HCT116 (cell line): ENCODE measurements at regions not wholly inside any gene's neighbourhood (a gene's known extent, or its start where the extent isn't known, plus 50 kb on each side); places are given as distances from the start of the nearest gene placed in this dataset.

Source experiments
- ATAC-seq: fragments of 200-7000 bp; cut with Tn5 transposase; 2 replicates; pipeline ENCODE4 v1.9.1; 2020; ENCODE audit warnings: mild to moderate bottlenecking, moderate library complexity
- BruUV-seq: library from RNA; stranded (reverse); fragments of 400-500 nt; replicated peaks from 2 replicates; lab custom pipeline; 2021; lab: Mats Ljungman, UMichigan
- CTCF ChIA-PET: fragments of 300-600 bp; sonication (Branson Sonifier 250); formaldehyde crosslinking; loops from one replicate; lab custom pipeline; 2021; ENCODE audit warnings: antibody characterized with exemption; lab: Charles Lee
- POLR2A ChIA-PET: fragments of 300-600, 350-600 bp; sonication (Branson Sonifier 250); formaldehyde crosslinking; loops from one replicate; lab custom pipeline; 2021; ENCODE audit warnings: antibody characterized with exemption; lab: Charles Lee
- RAD21 ChIA-PET, 2 experiments: fragments of 300-600 bp; sonication (Branson Sonifier 250); formaldehyde crosslinking; loops; one replicate each; lab custom pipeline; 2023; ENCODE audit warnings: low total read pairs in 2 of 2; ENCODE audit not compliant: uncharacterized antibody in 2 of 2, unreplicated experiment in 2 of 2, low non-redundant PET in 1 of 2; lab: Charles Lee
- DNase-seq: peaks from one replicate; pipeline ENCODE4 v3.0.0-alpha.2; 2010; ENCODE audit warnings: low read depth, low spot score
- H2AFZ ChIP-seq: fragments of 200-600 bp; shearing (Covaris generic), sonication (generic); 2 replicates; pipeline ENCODE4 v1.6.1; 2017; ENCODE audit warnings: low read depth, mixed run types, mixed read lengths, antibody characterized with exemption, low read length; ENCODE audit not compliant: poor library complexity, severe bottlenecking
- H3K27ac ChIP-seq: 2 replicates; pipeline ENCODE4 v1.5.1; 2012; ENCODE audit warnings: low read depth, low read length
- H3K27me3 ChIP-seq: fragments of 200-600 bp; sonication (generic); 2 replicates; pipeline ENCODE4 v1.6.1; 2016; ENCODE audit warnings: mixed run types, low read length, mixed read lengths; ENCODE audit not compliant: insufficient read depth
- H3K36me3 ChIP-seq, 2 experiments: fragments of 200-500 bp in 1 of 2; fragments of 200-600 bp in 1 of 2; sonication (Bioruptor generic) in 1 of 2; sonication (generic) in 1 of 2; 2 replicates each; pipeline versions ENCODE4 v1.5.1 to v1.6.1; 2014 to 2016; ENCODE audit warnings: low read length in 2 of 2, inconsistent platforms in 1 of 2, mixed read lengths in 1 of 2, mixed run types in 1 of 2; ENCODE audit not compliant: insufficient read depth in 2 of 2, control insufficient read depth in 1 of 2
- H3K4me1 ChIP-seq, 2 experiments: fragments of 200-600 bp in 1 of 2; sonication (generic) in 1 of 2; 2 replicates each; pipeline versions ENCODE4 v1.5.1 to v1.6.1; 2012 to 2017; ENCODE audit warnings: low read length in 2 of 2, inconsistent platforms in 1 of 2, mild to moderate bottlenecking in 1 of 2, mixed read lengths in 1 of 2, mixed run types in 1 of 2, moderate library complexity in 1 of 2; ENCODE audit not compliant: insufficient read depth in 2 of 2, control insufficient read depth in 1 of 2
- H3K4me2 ChIP-seq: fragments of 200-600 bp; sonication (generic); 2 replicates; pipeline ENCODE4 v1.6.1; 2017; ENCODE audit warnings: mixed run types, low read length, mixed read lengths
- H3K4me3 ChIP-seq, 2 experiments: fragments of 200-600 bp in 1 of 2; sonication (generic) in 1 of 2; replicated peaks in 1 of 2; 2 replicates each; pipeline ENCODE4 v1.5.1; 2011 to 2016; ENCODE audit warnings: low read length in 2 of 2, control low read depth in 1 of 2, low read depth in 1 of 2, mild to moderate bottlenecking in 1 of 2, mixed read lengths in 1 of 2, mixed run types in 1 of 2
- H3K79me2 ChIP-seq: fragments of 200-600 bp; sonication (generic); 2 replicates; pipeline ENCODE4 v1.6.1; 2017; ENCODE audit warnings: mild to moderate bottlenecking, mixed run types, low read length, moderate library complexity, mixed read lengths; ENCODE audit not compliant: insufficient read depth
- H3K9ac ChIP-seq: fragments of 200-600 bp; sonication (generic); 2 replicates; pipeline ENCODE4 v1.6.1; 2016; ENCODE audit warnings: low read length, mixed read lengths
- H3K9me2 ChIP-seq: fragments of 200-600 bp; sonication (generic), shearing (Covaris generic); 2 replicates; pipeline ENCODE4 v1.6.1; 2017; ENCODE audit warnings: mixed run types, mild to moderate bottlenecking, moderate library complexity; ENCODE audit not compliant: insufficient read depth
- H3K9me3 ChIP-seq, 2 experiments: fragments of 200-500 bp in 1 of 2; fragments of 200-600 bp in 1 of 2; sonication (Bioruptor generic) in 1 of 2; sonication (generic) in 1 of 2; 2 replicates each; pipeline ENCODE4 v1.6.1; 2014 to 2017; ENCODE audit warnings: low read length in 2 of 2, mixed read lengths in 2 of 2, inconsistent platforms in 1 of 2, low read depth in 1 of 2, mild to moderate bottlenecking in 1 of 2, mixed run types in 1 of 2, moderate library complexity in 1 of 2; ENCODE audit not compliant: control insufficient read depth in 1 of 2, insufficient read depth in 1 of 2
- H4K20me1 ChIP-seq: fragments of 200-600 bp; sonication (generic), shearing (Covaris generic); 2 replicates; pipeline ENCODE4 v1.6.1; 2017; ENCODE audit warnings: mixed run types, mild to moderate bottlenecking, moderate library complexity; ENCODE audit not compliant: insufficient read depth
- CBX3 ChIP-seq: IDR thresholded peaks from 2 replicates; pipeline ENCODE4 v1.6.1; 2012; ENCODE audit warnings: low read depth
- CEBPB ChIP-seq: IDR thresholded peaks from 2 replicates; pipeline ENCODE4 v1.6.1; 2012; ENCODE audit warnings: low read depth
- EZH2 ChIP-seq: fragments of 200-600 bp; sonication (generic); IDR thresholded peaks from 2 replicates; pipeline ENCODE4 v1.6.1; 2017; ENCODE audit warnings: antibody characterized with exemption, mixed run types
- EZH2phosphoT487 ChIP-seq: fragments of 200-600 bp; IDR thresholded peaks from 2 replicates; pipeline ENCODE4 v1.6.1; 2018; ENCODE audit warnings: antibody characterized with exemption, borderline replicate concordance
- FOSL1 ChIP-seq: IDR thresholded peaks from 2 replicates; pipeline ENCODE4 v1.6.1; 2012; ENCODE audit warnings: low read depth
- JUND ChIP-seq: IDR thresholded peaks from 2 replicates; pipeline ENCODE4 v1.6.1; 2012
- POLR2A ChIP-seq: IDR thresholded peaks from 2 replicates; pipeline ENCODE4 v1.7.0; 2011; ENCODE audit warnings: borderline replicate concordance; ENCODE audit not compliant: insufficient read depth, insufficient read length; ENCODE audit errors: extremely low read depth
- SIN3A ChIP-seq: IDR thresholded peaks from 2 replicates; pipeline ENCODE4 v1.6.1; 2012; ENCODE audit warnings: low read depth
- SP1 ChIP-seq: IDR thresholded peaks from 2 replicates; pipeline ENCODE4 v1.6.1; 2012; ENCODE audit warnings: low read depth
- SRF ChIP-seq: IDR thresholded peaks from 2 replicates; pipeline ENCODE4 v1.6.1; 2012; ENCODE audit warnings: low read depth
- TCF7L2 ChIP-seq: IDR thresholded peaks from 2 replicates; pipeline ENCODE4 v1.7.0; 2011; ENCODE audit warnings: borderline replicate concordance, inconsistent platforms; ENCODE audit not compliant: insufficient read depth, insufficient read length; ENCODE audit errors: extremely low read depth
- intact Hi-C: fragments of 100-400 bp; cut with micrococcal nuclease; formaldehyde crosslinking; loops from 2 replicates; pipeline ENCODE4 v1.10.0; 2022
- TF ChIP-seq, protein P1 (sequence below), 3 experiments: fragments of 200-600 bp in 1 of 3; sonication (generic) in 1 of 3; IDR thresholded peaks in 2 of 3; conservative IDR thresholded peaks in 1 of 3; 2 replicates each; pipeline ENCODE4 v1.5.1; 2012 to 2017; ENCODE audit warnings: low read depth in 2 of 3, low read length in 2 of 3, antibody characterized with exemption in 1 of 3, borderline replicate concordance in 1 of 3, control low read depth in 1 of 3, mild to moderate bottlenecking in 1 of 3, mixed read lengths in 1 of 3, mixed run types in 1 of 3, moderate library complexity in 1 of 3; ENCODE audit not compliant: insufficient read depth in 1 of 3
- TF ChIP-seq, protein P2 (sequence below): IDR thresholded peaks from 2 replicates; pipeline ENCODE4 v1.6.1; 2012; ENCODE audit warnings: low read depth
- TF ChIP-seq, protein P3 (sequence below): IDR thresholded peaks from 2 replicates; pipeline ENCODE4 v1.6.1; 2012

DNA sequence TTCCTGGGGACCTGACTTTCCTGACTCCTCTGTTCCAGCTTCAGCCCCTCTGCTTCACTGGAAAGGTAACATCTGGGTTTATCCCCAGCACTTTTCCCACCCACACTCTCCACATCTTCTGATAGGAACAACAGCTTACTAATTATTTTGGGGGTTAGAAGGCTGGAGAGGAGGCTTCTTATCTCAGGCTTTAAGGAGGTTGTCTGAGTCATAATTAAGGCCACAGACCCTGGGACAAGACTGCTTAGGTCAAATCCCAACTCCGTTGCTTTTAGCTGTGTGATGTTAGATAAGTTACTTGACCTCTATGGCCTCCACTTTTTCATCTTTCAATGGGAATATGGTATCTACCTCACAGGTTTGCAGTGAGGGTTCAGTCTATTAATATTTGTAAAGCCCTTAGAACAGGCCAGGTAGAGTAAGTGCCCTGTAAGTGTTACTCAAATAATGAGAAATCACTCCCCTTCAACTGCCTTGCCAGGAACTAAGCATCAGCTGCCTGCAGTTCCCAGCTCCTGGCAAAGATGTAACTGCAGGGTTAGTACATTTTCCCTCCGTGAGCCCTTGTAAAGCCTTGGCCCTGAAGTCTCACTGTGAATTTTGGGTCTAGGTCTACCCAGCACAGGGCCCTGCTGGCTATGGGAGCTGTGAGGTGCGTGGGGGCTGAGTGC lies 123.6 kb downstream of the MTX2 start:
- Histone ChIP-seq H3K9me3 (no peaks in the 10 kb centered on the region), H3K4me2 (no peak overlapping the region), H3K27me3 (no peaks in the 10 kb centered on the region), H3K9me2 (no peaks in the 10 kb centered on the region), H4K20me1 (no peaks in the 10 kb centered on the region), H3K79me2 (no peaks in the 10 kb centered on the region), H3K9ac (no peak overlapping the region), H3K27ac (no peak overlapping the region), H3K4me1 (no peaks in the 10 kb centered on the region; a peak in 1 of 4 replicates), H3K36me3 (no peaks in the 10 kb centered on the region), H2AFZ (no peak overlapping the region), H3K4me3 (no peak overlapping the region)
- BruUV-seq, result no TSS peak
- TF ChIP-seq SIN3A (no peak), FOSL1 (no peak), CEBPB (no peak), SRF (no peak), SP1 (no peak), EZH2 (no peak), CBX3 (no peak), POLR2A (no peak), JUND (no peak), EZH2phosphoT487 (no peak), TCF7L2 (no peak)
- TF ChIP-seq, protein P1, sequence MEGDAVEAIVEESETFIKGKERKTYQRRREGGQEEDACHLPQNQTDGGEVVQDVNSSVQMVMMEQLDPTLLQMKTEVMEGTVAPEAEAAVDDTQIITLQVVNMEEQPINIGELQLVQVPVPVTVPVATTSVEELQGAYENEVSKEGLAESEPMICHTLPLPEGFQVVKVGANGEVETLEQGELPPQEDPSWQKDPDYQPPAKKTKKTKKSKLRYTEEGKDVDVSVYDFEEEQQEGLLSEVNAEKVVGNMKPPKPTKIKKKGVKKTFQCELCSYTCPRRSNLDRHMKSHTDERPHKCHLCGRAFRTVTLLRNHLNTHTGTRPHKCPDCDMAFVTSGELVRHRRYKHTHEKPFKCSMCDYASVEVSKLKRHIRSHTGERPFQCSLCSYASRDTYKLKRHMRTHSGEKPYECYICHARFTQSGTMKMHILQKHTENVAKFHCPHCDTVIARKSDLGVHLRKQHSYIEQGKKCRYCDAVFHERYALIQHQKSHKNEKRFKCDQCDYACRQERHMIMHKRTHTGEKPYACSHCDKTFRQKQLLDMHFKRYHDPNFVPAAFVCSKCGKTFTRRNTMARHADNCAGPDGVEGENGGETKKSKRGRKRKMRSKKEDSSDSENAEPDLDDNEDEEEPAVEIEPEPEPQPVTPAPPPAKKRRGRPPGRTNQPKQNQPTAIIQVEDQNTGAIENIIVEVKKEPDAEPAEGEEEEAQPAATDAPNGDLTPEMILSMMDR (IDR thresholded peaks at IDR 0.05 in 2 of 3, conservative IDR thresholded peaks at IDR 0.05 in 1 of 3; ENCODE audit: borderline replicate concordance in 1 of 3, insufficient read depth in 1 of 3, low read depth in 2 of 3, low read length in 2 of 3), result no peak
- TF ChIP-seq, protein P2, sequence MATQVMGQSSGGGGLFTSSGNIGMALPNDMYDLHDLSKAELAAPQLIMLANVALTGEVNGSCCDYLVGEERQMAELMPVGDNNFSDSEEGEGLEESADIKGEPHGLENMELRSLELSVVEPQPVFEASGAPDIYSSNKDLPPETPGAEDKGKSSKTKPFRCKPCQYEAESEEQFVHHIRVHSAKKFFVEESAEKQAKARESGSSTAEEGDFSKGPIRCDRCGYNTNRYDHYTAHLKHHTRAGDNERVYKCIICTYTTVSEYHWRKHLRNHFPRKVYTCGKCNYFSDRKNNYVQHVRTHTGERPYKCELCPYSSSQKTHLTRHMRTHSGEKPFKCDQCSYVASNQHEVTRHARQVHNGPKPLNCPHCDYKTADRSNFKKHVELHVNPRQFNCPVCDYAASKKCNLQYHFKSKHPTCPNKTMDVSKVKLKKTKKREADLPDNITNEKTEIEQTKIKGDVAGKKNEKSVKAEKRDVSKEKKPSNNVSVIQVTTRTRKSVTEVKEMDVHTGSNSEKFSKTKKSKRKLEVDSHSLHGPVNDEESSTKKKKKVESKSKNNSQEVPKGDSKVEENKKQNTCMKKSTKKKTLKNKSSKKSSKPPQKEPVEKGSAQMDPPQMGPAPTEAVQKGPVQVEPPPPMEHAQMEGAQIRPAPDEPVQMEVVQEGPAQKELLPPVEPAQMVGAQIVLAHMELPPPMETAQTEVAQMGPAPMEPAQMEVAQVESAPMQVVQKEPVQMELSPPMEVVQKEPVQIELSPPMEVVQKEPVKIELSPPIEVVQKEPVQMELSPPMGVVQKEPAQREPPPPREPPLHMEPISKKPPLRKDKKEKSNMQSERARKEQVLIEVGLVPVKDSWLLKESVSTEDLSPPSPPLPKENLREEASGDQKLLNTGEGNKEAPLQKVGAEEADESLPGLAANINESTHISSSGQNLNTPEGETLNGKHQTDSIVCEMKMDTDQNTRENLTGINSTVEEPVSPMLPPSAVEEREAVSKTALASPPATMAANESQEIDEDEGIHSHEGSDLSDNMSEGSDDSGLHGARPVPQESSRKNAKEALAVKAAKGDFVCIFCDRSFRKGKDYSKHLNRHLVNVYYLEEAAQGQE, result no peak
- TF ChIP-seq, protein P3, sequence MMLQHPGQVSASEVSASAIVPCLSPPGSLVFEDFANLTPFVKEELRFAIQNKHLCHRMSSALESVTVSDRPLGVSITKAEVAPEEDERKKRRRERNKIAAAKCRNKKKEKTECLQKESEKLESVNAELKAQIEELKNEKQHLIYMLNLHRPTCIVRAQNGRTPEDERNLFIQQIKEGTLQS, result no peak
- ChIA-PET POLR2A (no interaction called here), CTCF (no interaction called here), RAD21 (no interaction called here)
- intact Hi-C loops, result no loop called here
- ATAC-seq (no peak), DNase-seq (no peak)
